Transverse colon (tissue), 4 donors: ENCODE measurements at regions not wholly inside any gene's neighbourhood (a gene's known extent, or its start where the extent isn't known, plus 50 kb on each side); places are given as distances from the start of the nearest gene placed in this dataset.

Source experiments
- DNase-seq: peaks from one replicate; pipeline ENCODE4 v3.0.0-alpha.2; 2019
- H3K27ac ChIP-seq, 4 donors: fragments of 200-600 bp; sonication (generic); 2 replicates each; pipeline ENCODE4 v1.5.1; 2016 to 2018; ENCODE audit warnings: inconsistent platforms in 4 of 4
- H3K27me3 ChIP-seq: fragments of 200-600 bp; sonication (generic); 2 replicates; pipeline ENCODE4 v1.5.1; 2017; ENCODE audit warnings: inconsistent platforms
- H3K36me3 ChIP-seq, 4 donors: fragments of 200-600 bp; sonication (generic); 2 replicates each; pipeline ENCODE4 v1.5.1; 2017 to 2019; ENCODE audit warnings: inconsistent platforms in 4 of 4
- H3K4me1 ChIP-seq, 4 donors: fragments of 200-600 bp; sonication (generic); 2 replicates each; pipeline ENCODE4 v1.5.1; 2017 to 2020; ENCODE audit warnings: inconsistent platforms in 4 of 4
- H3K4me3 ChIP-seq, 4 donors: fragments of 200-600 bp; sonication (generic); 1 replicate in 1 of 4; 2 replicates in 3 of 4; pipeline versions ENCODE4 v1.5.1 to v1.6.1; 2017 to 2019; ENCODE audit warnings: inconsistent platforms in 4 of 4
- H3K9me3 ChIP-seq, 2 donors: fragments of 200-600 bp; sonication (generic); 2 replicates each; pipeline ENCODE4 v1.5.1; 2017 to 2019; ENCODE audit warnings: inconsistent platforms in 2 of 2
- CTCF ChIP-seq, 5 experiments: fragments of 200-600 bp in 3 of 5; fragments of 450-650 bp in 2 of 5; sonication (generic) in 3 of 5; IDR thresholded peaks; 1 replicate in 2 of 5; 2 replicates in 3 of 5; pipeline ENCODE4 v1.5.1; 2016 to 2017; ENCODE audit warnings: antibody characterized with exemption in 5 of 5, inconsistent platforms in 3 of 5, mild to moderate bottlenecking in 2 of 5, moderate library complexity in 1 of 5
- EP300 ChIP-seq: sonication (generic); formaldehyde crosslinking; IDR thresholded peaks from one replicate; pipeline ENCODE4 v1.6.1; 2017; ENCODE audit warnings: antibody characterized with exemption, low read depth
- POLR2A ChIP-seq: fragments of 450-650 bp; IDR thresholded peaks from one replicate; pipeline ENCODE4 v1.6.1; 2016; ENCODE audit warnings: antibody characterized with exemption, mild to moderate bottlenecking, moderate library complexity
- POLR2AphosphoS5 ChIP-seq, 3 donors: sonication (generic); formaldehyde crosslinking; IDR thresholded peaks; one replicate each; pipeline ENCODE4 v1.6.1; 2016; ENCODE audit warnings: antibody characterized with exemption in 3 of 3
- WGBS, 2 donors: methylation state at CpG; one replicate each; pipeline ENCODE4 v1.1.5; 2018; ENCODE audit warnings: low coverage in 1 of 2; 5-methylcytosine and 5-hydroxymethylcytosine counted together
- in situ Hi-C, 4 donors: fragments of 200-750 bp; cut with MboI; loops; one replicate each; pipeline versions ENCODE4 v1.15.0 to v1.15.1; 2017; ENCODE audit warnings: low sequenced_read_pairs in 3 of 4, low pct_ligation_motif_present in 1 of 4, low pct_unique_long_range_greater_than_20kb in 1 of 4
- intact Hi-C: fragments of 100-400 bp; cut with DNase I; formaldehyde crosslinking; loops from one replicate; pipeline ENCODE4 v1.15.1; 2023; ENCODE audit warnings: low total_unique reads

GRCh38 chr2:81589406-81589805 is 1284.9 kb upstream of the LRRTM1 start:
- Histone ChIP-seq H3K36me3 (no peaks in the 10 kb centered on the region), H3K27me3 (no peaks in the 10 kb centered on the region), H3K4me3 (no peak overlapping the region), H3K9me3 (no peaks in the 10 kb centered on the region), H3K4me1 (no peaks in the 10 kb centered on the region), H3K27ac (no peak overlapping the region)
- TF ChIP-seq POLR2AphosphoS5 (IDR thresholded peaks at IDR 0.05) = no peak
- TF ChIP-seq CTCF (IDR thresholded peaks at IDR 0.05) = no peak
- no peak for TF ChIP-seq POLR2A
- no peak for TF ChIP-seq EP300
- DNase-seq = no peak
- 42 to 56% methylated on average over 2 of the region's 2 CpGs for WGBS, 2 donors
- intact Hi-C loops = no loop called here
- in situ Hi-C loops = no loop called here

DNA sequence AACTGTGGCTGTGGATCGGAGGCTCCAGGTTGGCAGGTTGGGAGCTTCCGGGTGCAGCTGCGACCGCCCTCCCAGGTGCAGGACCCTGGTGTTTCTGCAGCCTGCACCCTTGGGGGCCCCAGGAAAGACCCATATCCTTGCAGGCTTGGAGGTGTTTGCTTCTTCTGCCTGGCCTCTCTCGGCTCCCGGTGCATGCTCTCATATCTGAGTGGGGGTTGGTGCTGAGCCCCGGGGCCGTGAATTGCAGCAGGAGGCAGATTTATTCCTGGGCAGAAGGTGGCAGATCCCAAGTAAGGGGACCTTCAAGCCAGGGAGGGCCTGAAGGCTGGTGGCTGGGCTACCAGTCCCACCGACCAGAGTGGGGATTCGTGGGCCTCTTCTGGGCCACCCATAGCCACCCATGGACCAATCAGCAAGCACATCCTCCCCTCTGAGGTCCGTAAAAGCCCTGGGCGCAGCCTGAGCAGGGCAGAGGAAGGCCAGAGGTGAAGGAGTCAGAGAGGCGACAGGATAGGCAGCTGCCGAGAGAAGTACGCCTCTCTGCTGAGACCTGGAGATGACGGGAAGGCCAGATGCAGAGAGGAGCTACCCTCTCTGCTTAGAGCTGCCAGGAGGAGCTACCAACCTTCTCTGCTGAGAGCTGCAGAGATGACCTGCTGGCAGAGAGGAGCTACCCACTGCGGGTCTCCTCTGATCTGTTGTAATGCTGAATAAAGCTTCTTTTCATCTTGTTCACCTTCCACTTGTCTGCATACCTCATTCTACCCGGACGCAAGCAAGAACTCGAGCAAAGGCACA is 1279.0 kb upstream of the LRRTM1 start:
- H3K4me1 ChIP-seq = no peaks in the 10 kb centered on the region
- no peaks in the 10 kb centered on the region for H3K9me3 ChIP-seq
- TF ChIP-seq EP300 = no peak
- TF ChIP-seq POLR2AphosphoS5 (IDR thresholded peaks at IDR 0.05) = no peak
- TF ChIP-seq POLR2A = no peak
- TF ChIP-seq CTCF (IDR thresholded peaks at IDR 0.05) = no peak
- WGBS, 2 donors = 77 to 86% methylated on average over 7 to 19 of the region's 20 CpGs
- intact Hi-C loops (no loop called here), in situ Hi-C loops (no loop called here)
- H3K27ac ChIP-seq = no peak overlapping the region
- H3K27me3 ChIP-seq = no peaks in the 10 kb centered on the region
- no peak overlapping the region for H3K4me3 ChIP-seq
- DNase-seq = no peak
- no peaks in the 10 kb centered on the region for H3K36me3 ChIP-seq

GRCh38 chr2:81576713-81577112 is 1272.2 kb upstream of the LRRTM1 start:
- in situ Hi-C loops = no loop called here

More at GRCh38 chr2:81576713-81577112, 1272.2 kb upstream of the LRRTM1 start:
- no peak for DNase-seq
- TF ChIP-seq POLR2AphosphoS5 (IDR thresholded peaks at IDR 0.05) = no peak
- no peak for TF ChIP-seq POLR2A
- TF ChIP-seq EP300 = no peak
- TF ChIP-seq CTCF (IDR thresholded peaks at IDR 0.05) = no peak
- intact Hi-C loops = no loop called here
- 61 to 100% methylated on average over 1 to 2 of the region's 2 CpGs for WGBS, 2 donors
- H3K4me3 ChIP-seq = no peak overlapping the region
- H3K36me3 ChIP-seq = no peaks in the 10 kb centered on the region
- no peaks in the 10 kb centered on the region for H3K9me3 ChIP-seq
- no peaks in the 10 kb centered on the region for H3K4me1 ChIP-seq
- H3K27me3 ChIP-seq = no peaks in the 10 kb centered on the region
- no peak overlapping the region for H3K27ac ChIP-seq
